ENCODE measurements at regions not wholly inside any gene's neighbourhood (a gene's known extent, or its start where the extent isn't known, plus 50 kb on each side); places are given as distances from the start of the nearest gene placed in this dataset.

DNA sequence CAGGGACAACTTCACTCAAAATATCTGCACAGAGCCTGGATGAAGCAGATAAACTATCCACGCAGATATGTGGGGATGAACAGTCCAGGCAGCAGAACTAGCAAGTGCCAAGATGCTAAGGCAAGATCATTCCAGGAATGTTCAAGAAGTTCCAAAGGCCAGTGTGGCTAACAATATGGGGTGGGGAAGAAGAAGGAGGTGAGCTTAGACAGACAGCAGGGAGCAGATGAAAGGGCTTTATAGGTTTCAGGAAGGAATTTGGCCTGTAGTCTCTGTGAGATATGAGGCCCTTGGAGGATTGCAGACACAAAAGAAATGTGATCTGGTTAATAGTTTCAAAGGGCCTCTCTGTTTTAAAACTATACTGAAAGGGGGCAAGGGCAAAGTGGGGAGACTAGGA is 63.5 kb upstream of the PPM1H start:
- H3K27me3 Mint-ChIP-seq = no peaks in the 10 kb centered on the region
- H3K4me3 Mint-ChIP-seq = no peak overlapping the region
- H3K4me1 Mint-ChIP-seq (ENCODE audit: low read depth in 2 of 2) = no peaks in the 10 kb centered on the region
- no peak overlapping the region for H3K27ac Mint-ChIP-seq
- ATAC-seq (no peak), DNase-seq (ENCODE audit: low spot score) (no peak)
- H3K9me3 Mint-ChIP-seq = no peaks in the 10 kb centered on the region
- H3K36me3 Mint-ChIP-seq = no peaks in the 10 kb centered on the region

DNA sequence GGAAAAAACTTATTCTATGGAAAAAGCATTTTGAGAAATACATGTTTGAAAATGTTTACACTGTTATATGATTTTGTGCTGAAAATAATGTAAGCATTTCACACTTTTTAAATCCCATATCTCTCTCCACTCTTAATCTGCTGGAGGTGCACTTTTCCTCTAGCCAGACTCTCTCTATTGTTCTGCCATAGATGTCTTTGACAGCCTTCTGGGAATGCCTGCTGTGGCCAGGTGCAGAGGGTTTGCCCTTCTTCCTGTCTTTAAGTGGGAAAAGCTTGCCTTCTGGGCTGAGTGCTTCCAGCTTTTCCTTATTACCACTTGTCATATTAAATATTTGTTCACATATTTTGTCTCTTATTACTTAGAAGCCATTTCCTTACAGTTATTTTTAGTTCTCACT is 60.1 kb upstream of the PPM1H start:
- ATAC-seq = no peak
- H3K9me3 Mint-ChIP-seq = peaks cover 3% of the 10 kb centered on the region

DNA sequence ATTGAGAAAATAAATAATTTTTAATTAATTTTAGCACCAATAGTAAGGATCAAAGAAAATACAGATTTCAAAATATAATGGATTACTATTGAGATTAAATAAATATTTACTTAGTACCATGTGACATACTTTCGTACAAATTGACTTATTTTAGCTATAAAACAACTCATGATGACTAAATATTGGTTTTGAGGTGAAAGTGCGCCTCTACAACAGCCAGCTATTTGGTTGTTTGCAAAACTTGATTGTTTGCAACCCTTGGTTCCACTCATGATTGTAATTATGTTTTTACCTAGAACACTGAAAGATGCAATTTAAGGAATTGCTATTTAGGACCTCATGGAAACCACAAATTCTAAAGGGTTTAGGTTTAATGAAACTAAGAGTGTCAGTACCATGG is 51.9 kb upstream of the PPM1H start:
- H3K27ac Mint-ChIP-seq = no peak overlapping the region
- no peaks in the 10 kb centered on the region for H3K4me1 Mint-ChIP-seq (ENCODE audit: low read depth in 2 of 2)
- no peak overlapping the region for H3K4me3 Mint-ChIP-seq
- H3K9me3 Mint-ChIP-seq = peaks cover 3% of the 10 kb centered on the region
- H3K36me3 Mint-ChIP-seq = no peaks in the 10 kb centered on the region
- ATAC-seq = no peak
- peaks cover 0 to 6% of the 10 kb centered on the region in 2 donors for H3K27me3 Mint-ChIP-seq
- DNase-seq (ENCODE audit: low spot score) = no peak

More for the DNA sequence above, 60.1 kb upstream of the PPM1H start:
- Mint-ChIP-seq H3K36me3 (no peaks in the 10 kb centered on the region), H3K4me3 (no peak overlapping the region), H3K4me1 (ENCODE audit: low read depth in 2 of 2) (no peaks in the 10 kb centered on the region), H3K27ac (no peak overlapping the region), H3K27me3 (no peaks in the 10 kb centered on the region)
- DNase-seq (ENCODE audit: low spot score) = no peak
